ENCODE measurements at regions not wholly inside any gene's neighbourhood (a gene's known extent, or its start where the extent isn't known, plus 50 kb on each side); places are given as distances from the start of the nearest gene placed in this dataset.
A peak's percentile ranks its signal among the peaks of the same experiment; 100 is the strongest.

- H3K79me2 ChIP-seq (ENCODE audit: insufficient read depth, low read length) = no peaks in the 10 kb centered on the region
- H3K4me3 Mint-ChIP-seq = no peak overlapping the region
Measured at GRCh38 chr12:21065845-21066244, 65.1 kb upstream of the SLCO1B1 start.

More at GRCh38 chr12:21065845-21066244, 65.1 kb upstream of the SLCO1B1 start:
- Histone ChIP-seq H4K5ac (ENCODE audit: insufficient read length, low read depth, low read length) (no peak overlapping the region), H3K9me3 (ENCODE audit: control insufficient read depth, low read depth, low read length) (no peaks in the 10 kb centered on the region), H3K9ac (ENCODE audit: extremely low read depth, insufficient read length, low read length) (no peak overlapping the region), H3T11ph (ENCODE audit: low read length) (no peak overlapping the region), H2BK5ac (ENCODE audit: insufficient read length, low read length) (no peak overlapping the region), H3K27me3 (ENCODE audit: insufficient read depth, low read length) (no peaks in the 10 kb centered on the region), H3K14ac (ENCODE audit: insufficient read depth, low read length) (no peak overlapping the region), H3K4me1 (ENCODE audit: insufficient read depth, low read length) (no peaks in the 10 kb centered on the region), H2BK12ac (ENCODE audit: insufficient read length, low read depth, low read length) (no peak overlapping the region), H2BK15ac (ENCODE audit: low read depth, low read length) (no peak overlapping the region), H3K56ac (ENCODE audit: insufficient read length, low read depth, low read length) (no peak overlapping the region), H3K27ac (ENCODE audit: insufficient read length, low read depth, low read length) (no peak overlapping the region), H3K23me2 (ENCODE audit: insufficient read length, low read depth, low read length, poor library complexity, severe bottlenecking) (no peaks in the 10 kb centered on the region), H3K18ac (ENCODE audit: insufficient read length, low read depth, low read length) (no peak overlapping the region), H4K8ac (replicated peaks; ENCODE audit: insufficient read length, low read depth, low read length) (no peak overlapping the region), H2AK5ac (ENCODE audit: insufficient read length, low read length) (no peak overlapping the region), H4K91ac (ENCODE audit: insufficient read length, low read depth, low read length) (no peak overlapping the region), H3K23ac (ENCODE audit: insufficient read length, low read depth, low read length) (no peak overlapping the region), H4K20me1 (ENCODE audit: control insufficient read depth, insufficient read depth, insufficient read length) (no peaks in the 10 kb centered on the region), H2AFZ (ENCODE audit: low read length) (no peak overlapping the region), H3K4me2 (ENCODE audit: insufficient read depth, insufficient read length, low read length) (no peak overlapping the region), H3K79me1 (ENCODE audit: insufficient read depth, low read depth, low read length, poor library complexity, severe bottlenecking) (no peaks in the 10 kb centered on the region), H3K4ac (ENCODE audit: low read depth, low read length) (no peak overlapping the region), H2BK120ac (ENCODE audit: low read depth, low read length, poor library complexity, severe bottlenecking) (no peak overlapping the region), H2BK20ac (ENCODE audit: low read depth, low read length, poor library complexity, severe bottlenecking) (no peak overlapping the region)
- TF ChIP-seq CTCF (conservative IDR thresholded peaks at IDR 0.05) = peak; percentile 68
- H3K36me3 Mint-ChIP-seq (ENCODE audit: insufficient read depth in 1 of 3, low read depth in 3 of 3) = no peaks in the 10 kb centered on the region
- H3K27me3 Mint-ChIP-seq (ENCODE audit: low read depth) = no peaks in the 10 kb centered on the region
- DNase-seq = no peak
- H3K9me3 Mint-ChIP-seq = peaks cover 0 to 2% of the 10 kb centered on the region in 2 experiments; a peak in 2 of 5 replicates
- H3K27ac Mint-ChIP-seq = no peak overlapping the region
- no peaks in the 10 kb centered on the region for H3K4me1 Mint-ChIP-seq
